ENCODE measurements at regions not wholly inside any gene's neighbourhood (a gene's known extent, or its start where the extent isn't known, plus 50 kb on each side); places are given as distances from the start of the nearest gene placed in this dataset.

- TF ChIP-seq CTCF (IDR thresholded peaks at IDR 0.05 in 2 of 3, conservative IDR thresholded peaks at IDR 0.05 in 1 of 3; ENCODE audit: insufficient read depth in 2 of 3, low read depth in 1 of 3, low read length in 3 of 3) (no peak), BHLHE40 (IDR thresholded peaks at IDR 0.05; ENCODE audit: low read length) (no peak), TAF9B (IDR thresholded peaks at IDR 0.05; ENCODE audit: partially characterized antibody) (no peak), TCFL5 (CRISPR knock-in tag; conservative IDR thresholded peaks at IDR 0.05) (no peak), ZZZ3 (IDR thresholded peaks at IDR 0.05) (no peak), FOXP1 (CRISPR knock-in tag; IDR thresholded peaks at IDR 0.05) (no peak), POLR2A (conservative IDR thresholded peaks at IDR 0.05) (no peak)
Measured at GRCh38 chr18:42242758-42243157, 287.7 kb downstream of the PIK3C3 start.
